Nephron progenitor cell (in vitro differentiated cells): ENCODE measurements at regions not wholly inside any gene's neighbourhood (a gene's known extent, or its start where the extent isn't known, plus 50 kb on each side); places are given as distances from the start of the nearest gene placed in this dataset.

Experiments used
- DNase-seq: peaks from one replicate; pipeline ENCODE4 v3.0.0; 2021
- H3K27ac Mint-ChIP-seq: 2 replicates; pipeline ENCODE4 v1.8.0; 2021; ENCODE audit warnings: mild to moderate bottlenecking, moderate library complexity, mixed read lengths
- H3K27me3 Mint-ChIP-seq: 2 replicates; pipeline ENCODE4 v1.8.0; 2021; ENCODE audit warnings: mild to moderate bottlenecking, low read depth, mixed read lengths; ENCODE audit not compliant: poor library complexity
- H3K36me3 Mint-ChIP-seq: 2 replicates; pipeline ENCODE4 v1.8.0; 2021; ENCODE audit warnings: low read depth, mixed read lengths
- H3K4me1 Mint-ChIP-seq: 2 replicates; pipeline ENCODE4 v1.8.0; 2021; ENCODE audit warnings: mixed read lengths
- H3K4me3 Mint-ChIP-seq: 2 replicates; pipeline ENCODE4 v1.8.0; 2021; ENCODE audit warnings: mild to moderate bottlenecking, moderate library complexity, mixed read lengths
- H3K9me3 Mint-ChIP-seq: 2 replicates; pipeline ENCODE4 v1.8.0; 2021; ENCODE audit warnings: mild to moderate bottlenecking, moderate library complexity, mixed read lengths
- TF ChIP-seq, protein P1 (sequence below): fragments of 200-600 bp; sonication (generic); IDR thresholded peaks from 2 replicates; pipeline ENCODE4 v1.5.0; 2021; ENCODE audit warnings: antibody characterized with exemption

DNA sequence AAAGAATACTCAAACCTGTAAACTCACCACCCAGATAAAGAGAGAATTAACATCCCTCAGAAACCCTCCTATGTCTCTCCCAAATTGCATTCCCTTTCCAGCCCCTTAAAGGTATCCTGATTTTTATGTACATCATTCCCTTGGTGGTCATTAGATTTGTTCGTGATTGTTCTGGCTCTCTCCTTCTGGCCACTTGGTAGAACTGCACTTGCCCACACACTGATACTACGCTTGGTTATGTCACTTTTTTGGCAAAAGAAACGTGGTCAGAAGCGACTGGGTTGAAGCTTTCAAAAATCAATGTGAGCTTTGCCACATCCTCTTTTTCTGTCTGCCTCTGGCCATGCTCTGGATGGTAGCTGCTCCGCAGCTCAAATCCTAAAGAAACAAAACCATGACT, 76.3 kb downstream of the KRTAP19-8 start:
- Mint-ChIP-seq H3K27me3 (peaks cover 4% of the 10 kb centered on the region), H3K4me1 (no peaks in the 10 kb centered on the region), H3K9me3 (no peaks in the 10 kb centered on the region), H3K36me3 (no peaks in the 10 kb centered on the region), H3K27ac (no peak overlapping the region), H3K4me3 (no peak overlapping the region)
- no peak for DNase-seq
- TF ChIP-seq, protein P1, sequence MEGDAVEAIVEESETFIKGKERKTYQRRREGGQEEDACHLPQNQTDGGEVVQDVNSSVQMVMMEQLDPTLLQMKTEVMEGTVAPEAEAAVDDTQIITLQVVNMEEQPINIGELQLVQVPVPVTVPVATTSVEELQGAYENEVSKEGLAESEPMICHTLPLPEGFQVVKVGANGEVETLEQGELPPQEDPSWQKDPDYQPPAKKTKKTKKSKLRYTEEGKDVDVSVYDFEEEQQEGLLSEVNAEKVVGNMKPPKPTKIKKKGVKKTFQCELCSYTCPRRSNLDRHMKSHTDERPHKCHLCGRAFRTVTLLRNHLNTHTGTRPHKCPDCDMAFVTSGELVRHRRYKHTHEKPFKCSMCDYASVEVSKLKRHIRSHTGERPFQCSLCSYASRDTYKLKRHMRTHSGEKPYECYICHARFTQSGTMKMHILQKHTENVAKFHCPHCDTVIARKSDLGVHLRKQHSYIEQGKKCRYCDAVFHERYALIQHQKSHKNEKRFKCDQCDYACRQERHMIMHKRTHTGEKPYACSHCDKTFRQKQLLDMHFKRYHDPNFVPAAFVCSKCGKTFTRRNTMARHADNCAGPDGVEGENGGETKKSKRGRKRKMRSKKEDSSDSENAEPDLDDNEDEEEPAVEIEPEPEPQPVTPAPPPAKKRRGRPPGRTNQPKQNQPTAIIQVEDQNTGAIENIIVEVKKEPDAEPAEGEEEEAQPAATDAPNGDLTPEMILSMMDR = peak; percentile 32

DNA sequence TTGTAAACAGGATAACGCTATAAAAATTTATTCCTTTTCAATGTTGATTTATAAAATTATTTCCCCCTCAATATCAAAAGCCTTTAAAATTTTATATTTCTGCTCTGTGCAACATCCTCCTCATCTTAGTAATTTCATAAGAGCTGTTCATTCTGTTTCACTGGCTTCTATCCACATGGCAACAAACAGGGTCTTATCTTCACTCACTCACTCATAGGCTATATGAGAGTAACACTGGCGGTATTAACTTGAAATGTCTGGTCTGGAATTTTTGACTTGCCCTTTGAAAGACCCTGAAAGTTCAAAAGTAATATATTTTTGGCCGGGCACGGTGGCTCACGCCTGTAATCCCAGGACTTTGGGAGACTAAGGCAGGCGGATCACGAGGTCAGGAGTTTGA, 77.4 kb upstream of the KRTAP11-1 start:
- peaks cover 4% of the 10 kb centered on the region for H3K9me3 Mint-ChIP-seq

DNA sequence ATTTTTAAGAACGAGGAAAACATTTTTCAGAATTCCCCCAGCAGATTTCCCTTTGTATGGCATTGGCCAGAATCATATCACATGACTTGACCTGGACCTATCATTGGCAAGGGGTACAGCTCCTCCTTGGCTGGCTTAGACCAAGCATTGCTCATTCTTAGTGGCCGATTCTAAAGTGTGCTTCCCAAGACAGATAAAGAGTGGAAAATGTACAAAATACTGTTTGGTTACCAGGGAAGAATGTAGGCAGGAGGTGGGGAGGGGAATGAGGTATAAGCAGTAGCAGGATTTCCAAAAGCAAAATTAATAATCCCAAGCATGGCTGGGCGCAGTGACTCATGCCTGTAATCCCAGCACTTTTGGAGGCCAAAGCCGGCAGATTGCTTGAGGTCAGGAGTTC, 75.6 kb upstream of the KRTAP11-1 start:
- DNase-seq = no peak
- no peaks in the 10 kb centered on the region for H3K27me3 Mint-ChIP-seq
- H3K9me3 Mint-ChIP-seq = peaks cover 4% of the 10 kb centered on the region
- H3K27ac Mint-ChIP-seq = peak overlapping the region; percentile 35
- H3K36me3 Mint-ChIP-seq = peaks cover 5% of the 10 kb centered on the region
- no peaks in the 10 kb centered on the region for H3K4me1 Mint-ChIP-seq
- TF ChIP-seq, protein P1 = no peak
- H3K4me3 Mint-ChIP-seq = no peak overlapping the region

More for the DNA sequence above, 77.4 kb upstream of the KRTAP11-1 start:
- Mint-ChIP-seq H3K36me3 (peaks cover 5% of the 10 kb centered on the region), H3K4me3 (no peak overlapping the region), H3K4me1 (no peaks in the 10 kb centered on the region), H3K27me3 (no peaks in the 10 kb centered on the region), H3K27ac (no peak overlapping the region)
- DNase-seq = no peak
- TF ChIP-seq, protein P1 = no peak

DNA sequence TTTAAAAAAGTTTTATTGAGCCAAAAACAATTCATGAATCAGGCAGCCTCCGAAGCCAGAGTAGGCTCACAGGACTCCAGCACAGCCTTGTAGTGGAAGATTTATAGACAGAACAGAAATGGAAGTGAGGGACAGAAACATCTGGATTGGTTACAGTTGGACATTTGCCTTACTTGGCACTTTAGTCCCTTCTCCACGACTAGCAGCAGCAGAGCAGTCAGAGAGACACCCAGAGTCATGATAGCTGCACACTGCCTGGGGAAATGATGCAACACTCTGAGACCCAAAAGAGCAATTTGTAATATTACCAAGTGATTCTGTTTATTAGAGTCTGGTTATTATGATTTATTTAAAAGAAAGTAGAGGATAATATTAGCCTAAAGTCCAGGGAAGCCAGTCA, 72.2 kb upstream of the KRTAP11-1 start:
- peaks cover 10% of the 10 kb centered on the region for H3K9me3 Mint-ChIP-seq
- TF ChIP-seq, protein P1 = no peak

DNA sequence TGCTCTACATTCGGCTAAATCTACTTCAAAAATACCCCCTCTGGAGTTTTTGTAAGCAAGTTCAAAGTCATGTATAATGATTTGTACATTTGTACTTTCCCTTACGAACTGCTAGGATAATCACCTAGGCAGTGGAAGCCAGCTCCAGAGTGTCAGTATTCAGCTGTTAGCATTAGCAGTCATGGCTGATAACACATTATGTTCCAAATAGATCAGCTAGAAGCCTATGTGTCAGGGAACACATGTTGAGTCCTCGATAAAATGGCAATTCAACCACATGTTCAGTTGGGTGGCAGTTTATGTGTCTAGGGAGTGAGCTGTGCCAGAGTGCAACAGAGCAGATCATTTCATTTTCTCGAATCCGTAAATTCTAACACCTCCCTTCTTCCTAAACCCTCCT, 65.8 kb upstream of the KRTAP11-1 start:
- TF ChIP-seq, protein P1 = no peak
- Mint-ChIP-seq H3K27me3 (peaks cover 11% of the 10 kb centered on the region), H3K4me1 (no peaks in the 10 kb centered on the region), H3K4me3 (no peak overlapping the region), H3K9me3 (peaks cover 10% of the 10 kb centered on the region), H3K27ac (no peak overlapping the region), H3K36me3 (no peaks in the 10 kb centered on the region)
- DNase-seq = no peak

More for the DNA sequence above, 72.2 kb upstream of the KRTAP11-1 start:
- Mint-ChIP-seq H3K27me3 (no peaks in the 10 kb centered on the region), H3K36me3 (peaks cover 5% of the 10 kb centered on the region), H3K4me1 (no peaks in the 10 kb centered on the region), H3K4me3 (no peak overlapping the region), H3K27ac (no peak overlapping the region)
- no peak for DNase-seq

DNA sequence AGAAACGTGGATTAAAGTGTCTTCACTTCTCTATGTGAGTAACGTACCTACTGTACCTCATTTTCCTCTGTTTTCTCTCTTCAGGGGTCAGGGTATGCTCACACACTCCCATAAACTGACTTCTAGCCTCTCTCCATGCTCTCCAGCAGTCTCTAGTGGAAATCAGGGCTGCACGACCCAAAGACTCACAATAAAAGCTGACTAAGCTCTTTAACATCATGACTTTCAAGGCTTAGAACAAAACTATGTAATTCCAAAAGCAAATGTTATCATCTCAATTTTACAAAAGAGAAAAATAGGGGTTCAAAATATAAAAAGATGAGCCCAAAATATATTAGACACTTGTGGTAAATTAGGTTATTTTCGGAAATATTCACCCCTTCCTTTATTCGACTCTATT, 62.5 kb upstream of the KRTAP11-1 start:
- Mint-ChIP-seq H3K4me3 (no peak overlapping the region), H3K27ac (no peak overlapping the region), H3K4me1 (no peaks in the 10 kb centered on the region), H3K27me3 (peaks cover 11% of the 10 kb centered on the region), H3K36me3 (no peaks in the 10 kb centered on the region), H3K9me3 (peaks cover 4% of the 10 kb centered on the region)
- TF ChIP-seq, protein P1 = no peak
- DNase-seq = no peak
